IPS-15b (cell line): ENCODE measurements at regions not wholly inside any gene's neighbourhood (a gene's known extent, or its start where the extent isn't known, plus 50 kb on each side); places are given as distances from the start of the nearest gene placed in this dataset.

Experiments used
- H3K27me3 ChIP-seq: one replicate; pipeline ENCODE4 v1.6.1; 2013; ENCODE audit warnings: low read length; ENCODE audit not compliant: control insufficient read depth, insufficient read depth
- H3K36me3 ChIP-seq: one replicate; pipeline ENCODE4 v1.6.1; 2013; ENCODE audit warnings: low read length; ENCODE audit not compliant: control insufficient read depth, insufficient read depth
- H3K4me1 ChIP-seq: one replicate; pipeline ENCODE4 v1.6.1; 2013; ENCODE audit warnings: mild to moderate bottlenecking, low read length; ENCODE audit not compliant: control insufficient read depth, insufficient read depth
- H3K4me3 ChIP-seq: one replicate; pipeline ENCODE4 v1.5.1; 2013; ENCODE audit warnings: low read depth, low read length
- H3K9ac ChIP-seq: one replicate; pipeline ENCODE4 v1.6.1; 2013; ENCODE audit warnings: low read depth, mild to moderate bottlenecking, low read length
- H3K9me3 ChIP-seq: one replicate; pipeline ENCODE4 v1.6.1; 2013; ENCODE audit warnings: mild to moderate bottlenecking, low read length; ENCODE audit not compliant: control insufficient read depth, insufficient read depth

- Histone ChIP-seq H3K9me3 (no peaks in the 10 kb centered on the region), H3K9ac (no peak overlapping the region), H3K4me3 (no peak overlapping the region), H3K4me1 (no peaks in the 10 kb centered on the region), H3K36me3 (no peaks in the 10 kb centered on the region), H3K27me3 (no peaks in the 10 kb centered on the region)
Measured at GRCh38 chr20:60326821-60327220, 368.6 kb downstream of the CDH26 start.

DNA sequence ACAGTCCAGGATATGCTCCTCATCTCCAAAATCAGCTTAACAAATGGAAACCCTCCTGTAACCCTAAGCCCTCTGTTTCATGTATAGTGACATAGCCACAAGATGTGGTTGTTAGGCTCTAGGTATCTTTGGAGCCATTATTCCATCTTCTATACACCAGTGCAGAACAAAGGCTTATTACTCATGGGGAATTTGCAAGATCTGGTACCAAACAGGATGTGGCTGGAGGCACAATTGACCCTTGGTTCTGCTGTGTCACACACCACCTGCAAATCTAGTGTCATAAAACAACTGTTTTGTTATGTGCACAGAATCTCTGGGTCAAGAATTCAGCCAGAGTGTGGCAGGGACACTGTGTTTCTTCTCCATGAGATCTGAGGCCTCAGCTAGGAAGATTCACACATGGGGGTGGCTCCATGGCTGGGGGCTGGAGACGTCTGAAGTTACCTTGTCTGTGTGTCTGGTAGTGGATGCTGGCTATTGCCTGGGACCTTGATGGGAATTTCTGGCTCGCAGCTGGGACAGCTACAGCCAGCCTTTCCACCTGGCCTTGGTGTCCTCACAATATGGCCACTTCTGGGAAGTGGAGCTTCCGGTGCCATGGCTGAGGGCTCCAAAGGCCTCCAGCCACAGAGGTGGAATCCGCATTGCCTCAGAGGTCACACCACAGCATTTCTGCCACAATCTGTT, 369.9 kb downstream of the CDH26 start:
- Histone ChIP-seq H3K4me1 (no peaks in the 10 kb centered on the region), H3K36me3 (no peaks in the 10 kb centered on the region), H3K9ac (no peak overlapping the region), H3K27me3 (no peaks in the 10 kb centered on the region), H3K9me3 (no peaks in the 10 kb centered on the region), H3K4me3 (no peak overlapping the region)

GRCh38 chr20:60330461-60330860, 372.2 kb downstream of the CDH26 start:
- Histone ChIP-seq H3K4me1 (no peaks in the 10 kb centered on the region), H3K9ac (no peak overlapping the region), H3K9me3 (no peaks in the 10 kb centered on the region), H3K27me3 (no peaks in the 10 kb centered on the region), H3K36me3 (no peaks in the 10 kb centered on the region), H3K4me3 (no peak overlapping the region)

- H3K36me3 ChIP-seq, result no peaks in the 10 kb centered on the region
- no peaks in the 10 kb centered on the region for H3K9me3 ChIP-seq
- H3K4me3 ChIP-seq, result no peak overlapping the region
- H3K4me1 ChIP-seq, result no peaks in the 10 kb centered on the region
- H3K27me3 ChIP-seq, result no peaks in the 10 kb centered on the region
- no peak overlapping the region for H3K9ac ChIP-seq
Measured at GRCh38 chr20:60331688-60332300, 373.6 kb downstream of the CDH26 start.

DNA sequence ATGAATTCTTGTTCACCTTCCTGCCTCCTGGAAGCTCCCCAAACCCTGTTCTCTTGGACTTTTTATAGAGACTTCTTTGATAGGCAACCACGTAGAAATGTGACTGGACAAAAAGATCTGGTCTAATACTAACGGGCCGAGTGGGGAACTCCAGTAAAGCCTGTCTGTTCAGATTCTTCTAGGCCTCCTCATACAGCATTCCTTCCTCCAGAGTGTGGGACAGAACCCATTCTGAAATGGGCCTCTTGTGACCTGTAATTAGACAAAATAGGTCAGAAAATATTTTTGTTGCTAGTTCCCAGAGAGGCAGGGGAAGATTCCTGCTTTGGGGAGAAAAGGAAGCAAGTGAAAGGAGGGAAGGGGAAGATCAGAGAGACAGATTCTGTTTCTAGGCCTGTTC, 374.3 kb downstream of the CDH26 start:
- no peaks in the 10 kb centered on the region for H3K4me1 ChIP-seq
- H3K27me3 ChIP-seq, result no peaks in the 10 kb centered on the region
- no peaks in the 10 kb centered on the region for H3K9me3 ChIP-seq
- H3K9ac ChIP-seq, result no peak overlapping the region
- no peak overlapping the region for H3K4me3 ChIP-seq
- H3K36me3 ChIP-seq, result no peaks in the 10 kb centered on the region

- H3K27me3 ChIP-seq, result peaks cover 3% of the 10 kb centered on the region
- no peaks in the 10 kb centered on the region for H3K36me3 ChIP-seq
- no peaks in the 10 kb centered on the region for H3K4me1 ChIP-seq
- H3K4me3 ChIP-seq, result no peak overlapping the region
- no peak overlapping the region for H3K9ac ChIP-seq
- no peaks in the 10 kb centered on the region for H3K9me3 ChIP-seq
Measured at GRCh38 chr20:60334911-60335310, 376.7 kb downstream of the CDH26 start.

GRCh38 chr20:60338556-60338955, 380.3 kb downstream of the CDH26 start:
- Histone ChIP-seq H3K9me3 (no peaks in the 10 kb centered on the region), H3K27me3 (peaks cover 3% of the 10 kb centered on the region), H3K4me1 (no peaks in the 10 kb centered on the region), H3K9ac (no peak overlapping the region), H3K4me3 (no peak overlapping the region), H3K36me3 (no peaks in the 10 kb centered on the region)

GRCh38 chr20:60339738-60340137, 381.5 kb downstream of the CDH26 start:
- Histone ChIP-seq H3K4me1 (no peaks in the 10 kb centered on the region), H3K27me3 (peaks cover 3% of the 10 kb centered on the region), H3K9ac (no peak overlapping the region), H3K9me3 (no peaks in the 10 kb centered on the region), H3K4me3 (no peak overlapping the region), H3K36me3 (no peaks in the 10 kb centered on the region)

DNA sequence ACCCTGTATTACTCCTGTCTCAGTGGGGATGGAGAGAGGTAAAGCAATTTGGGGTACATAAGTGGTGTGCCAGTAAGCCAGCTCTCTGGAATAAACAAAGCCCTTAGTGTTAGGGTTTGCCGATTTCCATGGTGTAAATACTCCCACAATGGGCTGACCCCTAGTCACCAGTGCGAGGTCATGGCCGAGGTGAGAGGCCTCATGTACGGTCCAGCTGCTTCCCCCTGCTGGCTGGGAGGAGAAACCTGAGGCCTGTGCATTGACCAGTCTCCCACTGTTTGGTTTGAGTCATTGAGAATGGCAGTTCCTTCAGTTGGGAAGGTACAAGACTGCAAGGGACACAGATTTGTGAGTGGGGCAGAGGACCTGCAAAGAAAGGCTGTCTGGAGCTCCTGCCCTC, 382.0 kb downstream of the CDH26 start:
- Histone ChIP-seq H3K4me3 (no peak overlapping the region), H3K9ac (no peak overlapping the region), H3K4me1 (no peaks in the 10 kb centered on the region), H3K27me3 (peaks cover 3% of the 10 kb centered on the region), H3K36me3 (no peaks in the 10 kb centered on the region), H3K9me3 (no peaks in the 10 kb centered on the region)

GRCh38 chr20:60341062-60341461, 382.8 kb downstream of the CDH26 start:
- Histone ChIP-seq H3K4me3 (no peak overlapping the region), H3K27me3 (peaks cover 3% of the 10 kb centered on the region), H3K4me1 (no peaks in the 10 kb centered on the region), H3K9me3 (no peaks in the 10 kb centered on the region), H3K36me3 (no peaks in the 10 kb centered on the region), H3K9ac (no peak overlapping the region)

DNA sequence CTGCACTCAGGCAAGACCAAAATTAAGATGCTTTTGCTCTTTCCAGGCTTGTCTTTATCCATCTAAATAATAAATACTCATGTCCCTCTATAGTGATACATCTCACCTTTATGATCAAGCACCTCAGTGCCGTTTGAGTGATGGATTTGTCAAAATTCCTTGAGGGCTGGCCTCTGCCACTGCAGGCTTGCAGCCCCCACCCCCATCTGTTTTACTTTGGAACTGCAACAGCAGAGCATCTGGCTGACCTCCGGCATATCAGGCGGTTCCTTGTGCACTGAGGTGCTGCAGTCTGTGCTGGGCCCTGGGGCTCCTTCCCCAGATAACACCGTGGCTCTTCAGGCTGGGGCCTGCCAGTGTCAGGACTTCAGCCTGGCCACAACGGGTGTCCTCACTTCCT, 386.9 kb downstream of the CDH26 start:
- no peaks in the 10 kb centered on the region for H3K4me1 ChIP-seq
- H3K36me3 ChIP-seq, result no peaks in the 10 kb centered on the region
- H3K9me3 ChIP-seq, result no peaks in the 10 kb centered on the region
- no peak overlapping the region for H3K9ac ChIP-seq
- H3K27me3 ChIP-seq, result no peaks in the 10 kb centered on the region
- H3K4me3 ChIP-seq, result no peak overlapping the region

- Histone ChIP-seq H3K4me1 (no peaks in the 10 kb centered on the region), H3K9ac (no peak overlapping the region), H3K4me3 (no peak overlapping the region), H3K36me3 (no peaks in the 10 kb centered on the region), H3K27me3 (no peaks in the 10 kb centered on the region), H3K9me3 (no peaks in the 10 kb centered on the region)
Measured at GRCh38 chr20:60349418-60349817, 391.2 kb downstream of the CDH26 start.
